Colonic mucosa (tissue), 4 donors: ENCODE measurements at regions not wholly inside any gene's neighbourhood (a gene's known extent, or its start where the extent isn't known, plus 50 kb on each side); places are given as distances from the start of the nearest gene placed in this dataset.

Experiments used
- DNase-seq: peaks from one replicate; pipeline ENCODE4 v3.0.0-alpha.2; 2020
- H3K27ac ChIP-seq: fragments of 200-600 bp; one replicate; pipeline ENCODE4 v1.8.0; 2021
- H3K27me3 ChIP-seq: fragments of 200-600 bp; one replicate; pipeline ENCODE4 v1.8.0; 2021
- H3K36me3 ChIP-seq: fragments of 200-600 bp; one replicate; pipeline ENCODE4 v1.8.0; 2021
- H3K4me1 ChIP-seq: fragments of 200-600 bp; one replicate; pipeline ENCODE4 v1.8.0; 2021; ENCODE audit warnings: mild to moderate bottlenecking
- H3K4me3 ChIP-seq: fragments of 200-600 bp; one replicate; pipeline ENCODE4 v1.8.0; 2021
- H3K9ac ChIP-seq, 2 donors: one replicate each; pipeline ENCODE4 v1.7.0; 2013; ENCODE audit warnings: control low read depth in 2 of 2, low read depth in 2 of 2, low read length in 2 of 2
- H3K9me3 ChIP-seq: fragments of 200-600 bp; one replicate; pipeline ENCODE4 v1.8.0; 2021
- CTCF ChIP-seq: fragments of 200-600 bp; IDR thresholded peaks from one replicate; pipeline ENCODE4 v1.8.0; 2022; ENCODE audit warnings: antibody characterized with exemption, mild to moderate bottlenecking
- intact Hi-C: fragments of 100-400 bp; cut with DNase I; formaldehyde crosslinking; loops from one replicate; pipeline ENCODE4 v1.14.1; 2022
- donor health status: healthy.
- donor health status: DM: no; HTN: no; CAD: no.
- donor health status: DM: no; HTN: no; CAD: no.

GRCh38 chr5:97453263-97453662, 270.2 kb upstream of the RIOK2 start:
- no peaks in the 10 kb centered on the region for H3K4me1 ChIP-seq
- intact Hi-C loops = no loop called here
- H3K9ac ChIP-seq = no peak overlapping the region
- H3K9me3 ChIP-seq = no peaks in the 10 kb centered on the region
- no peak overlapping the region for H3K4me3 ChIP-seq
- no peak for DNase-seq
- H3K27me3 ChIP-seq = no peaks in the 10 kb centered on the region
- no peaks in the 10 kb centered on the region for H3K36me3 ChIP-seq
- no peak for TF ChIP-seq CTCF
- H3K27ac ChIP-seq = no peak overlapping the region

GRCh38 chr5:97454015-97454414, 271.0 kb upstream of the RIOK2 start:
- Histone ChIP-seq H3K4me3 (no peak overlapping the region), H3K4me1 (no peaks in the 10 kb centered on the region), H3K27me3 (no peaks in the 10 kb centered on the region), H3K9ac (no peak overlapping the region), H3K9me3 (no peaks in the 10 kb centered on the region), H3K27ac (no peak overlapping the region), H3K36me3 (no peaks in the 10 kb centered on the region)
- no peak for DNase-seq
- intact Hi-C loops = no loop called here
- no peak for TF ChIP-seq CTCF

GRCh38 chr5:97455996-97456395, 272.9 kb upstream of the RIOK2 start:
- Histone ChIP-seq H3K36me3 (no peaks in the 10 kb centered on the region), H3K9ac (no peak overlapping the region), H3K27me3 (no peaks in the 10 kb centered on the region), H3K4me1 (no peaks in the 10 kb centered on the region), H3K4me3 (no peak overlapping the region), H3K9me3 (no peaks in the 10 kb centered on the region), H3K27ac (no peak overlapping the region)
- no peak for TF ChIP-seq CTCF
- intact Hi-C loops = no loop called here
- no peak for DNase-seq

- Histone ChIP-seq H3K4me1 (no peaks in the 10 kb centered on the region), H3K36me3 (no peaks in the 10 kb centered on the region), H3K27ac (no peak overlapping the region), H3K4me3 (no peak overlapping the region), H3K9me3 (no peaks in the 10 kb centered on the region), H3K9ac (no peak overlapping the region), H3K27me3 (no peaks in the 10 kb centered on the region)
- no peak for TF ChIP-seq CTCF
- DNase-seq = no peak
- intact Hi-C loops = no loop called here
These were observed 275.8 kb upstream of the RIOK2 start for GRCh38 chr5:97458851-97459250.

- Histone ChIP-seq H3K27me3 (no peaks in the 10 kb centered on the region), H3K9ac (no peak overlapping the region), H3K9me3 (no peaks in the 10 kb centered on the region), H3K36me3 (no peaks in the 10 kb centered on the region), H3K4me1 (no peaks in the 10 kb centered on the region), H3K4me3 (no peak overlapping the region), H3K27ac (no peak overlapping the region)
- no peak for DNase-seq
- TF ChIP-seq CTCF = no peak
- intact Hi-C loops = no loop called here
These were observed 288.9 kb upstream of the RIOK2 start for GRCh38 chr5:97471951-97472350.

GRCh38 chr5:97475847-97476246, 292.8 kb upstream of the RIOK2 start:
- Histone ChIP-seq H3K27ac (no peak overlapping the region), H3K4me1 (no peaks in the 10 kb centered on the region), H3K36me3 (no peaks in the 10 kb centered on the region), H3K9me3 (no peaks in the 10 kb centered on the region), H3K27me3 (no peaks in the 10 kb centered on the region), H3K4me3 (no peak overlapping the region), H3K9ac (no peak overlapping the region)
- TF ChIP-seq CTCF = no peak
- no peak for DNase-seq
- intact Hi-C loops = no loop called here
